ENCODE measurements at regions not wholly inside any gene's neighbourhood (a gene's known extent, or its start where the extent isn't known, plus 50 kb on each side); places are given as distances from the start of the nearest gene placed in this dataset.

- Mint-ChIP-seq H3K27me3 (peaks cover 2% of the 10 kb centered on the region), H3K4me1 (ENCODE audit: low read depth) (no peaks in the 10 kb centered on the region), H3K36me3 (ENCODE audit: insufficient read depth) (no peaks in the 10 kb centered on the region), H3K27ac (no peak overlapping the region), H3K9me3 (ENCODE audit: low read depth) (no peaks in the 10 kb centered on the region), H3K4me3 (ENCODE audit: low read depth) (no peak overlapping the region)
- no peak for TF ChIP-seq CTCF (IDR thresholded peaks at IDR 0.05; ENCODE audit: unreplicated experiment)
- no peak for DNase-seq (ENCODE audit: low spot score, unreplicated experiment)
Measured at GRCh38 chr5:61647672-61648071, 315.6 kb downstream of the ZSWIM6 start.

GRCh38 chr5:61649231-61649630, 317.2 kb downstream of the ZSWIM6 start:
- Mint-ChIP-seq H3K36me3 (ENCODE audit: insufficient read depth) (no peaks in the 10 kb centered on the region), H3K27me3 (peaks cover 2% of the 10 kb centered on the region), H3K27ac (no peak overlapping the region), H3K9me3 (ENCODE audit: low read depth) (no peaks in the 10 kb centered on the region), H3K4me1 (ENCODE audit: low read depth) (no peaks in the 10 kb centered on the region), H3K4me3 (ENCODE audit: low read depth) (no peak overlapping the region)
- DNase-seq (ENCODE audit: low spot score, unreplicated experiment) = no peak
- TF ChIP-seq CTCF (IDR thresholded peaks at IDR 0.05; ENCODE audit: unreplicated experiment) = no peak

- no peaks in the 10 kb centered on the region for H3K36me3 Mint-ChIP-seq (ENCODE audit: insufficient read depth)
- peaks cover 2% of the 10 kb centered on the region for H3K27me3 Mint-ChIP-seq
- no peak overlapping the region for H3K4me3 Mint-ChIP-seq (ENCODE audit: low read depth)
- H3K9me3 Mint-ChIP-seq (ENCODE audit: low read depth) = no peaks in the 10 kb centered on the region
- H3K4me1 Mint-ChIP-seq (ENCODE audit: low read depth) = no peaks in the 10 kb centered on the region
- TF ChIP-seq CTCF (IDR thresholded peaks at IDR 0.05; ENCODE audit: unreplicated experiment) = no peak
- no peak overlapping the region for H3K27ac Mint-ChIP-seq
- no peak for DNase-seq (ENCODE audit: low spot score, unreplicated experiment)
Measured at GRCh38 chr5:61649971-61650370, 317.9 kb downstream of the ZSWIM6 start.

- DNase-seq (ENCODE audit: low spot score, unreplicated experiment) = no peak
- no peak overlapping the region for H3K27ac Mint-ChIP-seq
- no peak for TF ChIP-seq CTCF (IDR thresholded peaks at IDR 0.05; ENCODE audit: unreplicated experiment)
- no peaks in the 10 kb centered on the region for H3K36me3 Mint-ChIP-seq (ENCODE audit: insufficient read depth)
- H3K27me3 Mint-ChIP-seq = peaks cover 9% of the 10 kb centered on the region
- no peaks in the 10 kb centered on the region for H3K4me1 Mint-ChIP-seq (ENCODE audit: low read depth)
- H3K9me3 Mint-ChIP-seq (ENCODE audit: low read depth) = no peaks in the 10 kb centered on the region
- H3K4me3 Mint-ChIP-seq (ENCODE audit: low read depth) = no peak overlapping the region
Measured at GRCh38 chr5:61650661-61651060, 318.6 kb downstream of the ZSWIM6 start.

- H3K27me3 Mint-ChIP-seq = peaks cover 13% of the 10 kb centered on the region
- H3K4me1 Mint-ChIP-seq (ENCODE audit: low read depth) = no peaks in the 10 kb centered on the region
- no peaks in the 10 kb centered on the region for H3K9me3 Mint-ChIP-seq (ENCODE audit: low read depth)
- TF ChIP-seq CTCF (IDR thresholded peaks at IDR 0.05; ENCODE audit: unreplicated experiment) = no peak
- H3K4me3 Mint-ChIP-seq (ENCODE audit: low read depth) = no peak overlapping the region
- H3K27ac Mint-ChIP-seq = no peak overlapping the region
- no peaks in the 10 kb centered on the region for H3K36me3 Mint-ChIP-seq (ENCODE audit: insufficient read depth)
- no peak for DNase-seq (ENCODE audit: low spot score, unreplicated experiment)
Measured at GRCh38 chr5:61651195-61651594, 319.1 kb downstream of the ZSWIM6 start.
